A673 (cell line): ENCODE measurements at regions not wholly inside any gene's neighbourhood (a gene's known extent, or its start where the extent isn't known, plus 50 kb on each side); places are given as distances from the start of the nearest gene placed in this dataset.

Source experiments
- BruUV-seq: library from RNA; stranded (reverse); fragments of 400-500 nt; replicated peaks from 2 replicates; lab custom pipeline; 2021; lab: Mats Ljungman, UMichigan
- CTCF ChIA-PET: fragments of 300-600 bp; sonication (Branson Sonifier 250); formaldehyde crosslinking; loops from one replicate; lab custom pipeline; 2022; ENCODE audit warnings: antibody characterized with exemption; lab: Charles Lee
- POLR2A ChIA-PET: fragments of 300-600 bp; sonication (Branson Sonifier 250); formaldehyde crosslinking; loops from one replicate; lab custom pipeline; 2022; ENCODE audit warnings: antibody characterized with exemption; ENCODE audit not compliant: low non-redundant PET; lab: Charles Lee
- DNase-seq: peaks from one replicate; pipeline ENCODE4 v3.0.0-alpha.2; 2015; ENCODE audit warnings: low spot score
- H3K27ac ChIP-seq: fragments of 200-600 bp; sonication (generic); 2 replicates; pipeline ENCODE4 v1.5.1; 2016; ENCODE audit warnings: mixed run types, low read depth, mild to moderate bottlenecking, mixed read lengths, antibody characterized with exemption, low read length; ENCODE audit not compliant: poor library complexity, severe bottlenecking
- H3K27me3 ChIP-seq: fragments of 200-600 bp; sonication (generic); replicated peaks from 2 replicates; pipeline ENCODE4 v1.6.1; 2017; ENCODE audit warnings: mixed run types, low read depth, mild to moderate bottlenecking, mixed read lengths, antibody characterized with exemption, low read length; ENCODE audit not compliant: insufficient read depth, poor library complexity
- H3K36me3 ChIP-seq: fragments of 200-600 bp; sonication (generic); 2 replicates; pipeline ENCODE4 v1.6.1; 2016; ENCODE audit warnings: mixed run types, mild to moderate bottlenecking, mixed read lengths, antibody characterized with exemption, low read length; ENCODE audit not compliant: insufficient read depth, poor library complexity, severe bottlenecking
- H3K4me1 ChIP-seq: fragments of 200-600 bp; sonication (generic); 2 replicates; pipeline ENCODE4 v1.6.1; 2017; ENCODE audit warnings: mixed run types, mild to moderate bottlenecking, mixed read lengths, antibody characterized with exemption, low read length; ENCODE audit not compliant: insufficient read depth, poor library complexity, severe bottlenecking
- H3K4me3 ChIP-seq: fragments of 200-600 bp; sonication (generic); 2 replicates; pipeline ENCODE4 v1.5.1; 2016; ENCODE audit warnings: low read depth, mixed run types, mild to moderate bottlenecking, mixed read lengths, low read length; ENCODE audit not compliant: poor library complexity, severe bottlenecking
- H3K9me3 ChIP-seq: fragments of 200-600 bp; sonication (generic); 2 replicates; pipeline ENCODE4 v1.6.1; 2016; ENCODE audit warnings: mixed run types, low read depth, mild to moderate bottlenecking, mixed read lengths, antibody characterized with exemption, low read length; ENCODE audit not compliant: poor library complexity, severe bottlenecking
- CTCF ChIP-seq: fragments of 300-800, 200-600 bp; sonication (generic); conservative IDR thresholded peaks from 2 replicates; pipeline ENCODE4 v1.5.1; 2017; ENCODE audit warnings: low read depth, mild to moderate bottlenecking, antibody characterized with exemption, low read length, moderate library complexity, mixed read lengths
- EZH2 ChIP-seq: fragments of 200-600 bp; sonication (generic); IDR thresholded peaks from 2 replicates; pipeline ENCODE4 v1.6.1; 2017; ENCODE audit warnings: borderline replicate concordance, low read depth, mild to moderate bottlenecking, mixed read lengths, antibody characterized with exemption, low read length; ENCODE audit not compliant: poor library complexity, severe bottlenecking
- intact Hi-C: fragments of 100-400 bp; cut with micrococcal nuclease; formaldehyde crosslinking; loops from one replicate; pipeline ENCODE4 v1.10.0; 2022; ENCODE audit not compliant: unreplicated experiment

- CTCF ChIA-PET: no interaction called here
- no peaks in the 10 kb centered on the region for H3K4me1 ChIP-seq
- no peaks in the 10 kb centered on the region for H3K27me3 ChIP-seq
- POLR2A ChIA-PET: interaction anchor here (0.7 kb wide), 1 partner anchor 27 kb away, joined by 10 read pairs; no protein-coding TSS in a partner anchor
- no peak for TF ChIP-seq EZH2
- TF ChIP-seq CTCF: no peak
- no peaks in the 10 kb centered on the region for H3K36me3 ChIP-seq
- H3K9me3 ChIP-seq: peaks cover 11% of the 10 kb centered on the region
- H3K27ac ChIP-seq: no peak overlapping the region
- no TSS peak for BruUV-seq
- intact Hi-C loops: no loop called here
- H3K4me3 ChIP-seq: no peak overlapping the region
- DNase-seq: no peak
Measured at GRCh38 chr5:18244309-18244708, 610.0 kb downstream of the TAF11L14 start.

GRCh38 chr5:18252559-18252958 is 618.3 kb downstream of the TAF11L14 start:
- peaks cover 4% of the 10 kb centered on the region for H3K9me3 ChIP-seq
- no peak overlapping the region for H3K27ac ChIP-seq
- H3K4me1 ChIP-seq: no peaks in the 10 kb centered on the region
- intact Hi-C loops: no loop called here
- no peak for DNase-seq
- H3K36me3 ChIP-seq: no peaks in the 10 kb centered on the region
- no peaks in the 10 kb centered on the region for H3K27me3 ChIP-seq
- no TSS peak for BruUV-seq
- H3K4me3 ChIP-seq: no peak overlapping the region
- ChIA-PET CTCF (no interaction called here), POLR2A (no interaction called here)
- TF ChIP-seq EZH2 (no peak), CTCF (no peak)

- Histone ChIP-seq H3K27me3 (no peaks in the 10 kb centered on the region), H3K9me3 (no peaks in the 10 kb centered on the region), H3K36me3 (no peaks in the 10 kb centered on the region), H3K4me3 (no peak overlapping the region), H3K27ac (no peak overlapping the region), H3K4me1 (no peaks in the 10 kb centered on the region)
- CTCF ChIA-PET: no interaction called here
- no peak for DNase-seq
- POLR2A ChIA-PET: no interaction called here
- BruUV-seq: no TSS peak
- intact Hi-C loops: no loop called here
- no peak for TF ChIP-seq CTCF
- TF ChIP-seq EZH2: no peak
Measured at GRCh38 chr5:18264126-18264882, 630.0 kb downstream of the TAF11L14 start.
